K562 (cell line): ENCODE measurements at regions not wholly inside any gene's neighbourhood (a gene's known extent, or its start where the extent isn't known, plus 50 kb on each side); places are given as distances from the start of the nearest gene placed in this dataset.

Experiments
- ATAC-seq: fragments of 200-7000 bp; cut with Tn5 transposase; 3 replicates; pipeline ENCODE4 v1.9.1; 2020; ENCODE audit warnings: moderate library complexity
- BruUV-seq: library from RNA; stranded (reverse); fragments of 400-500 nt; replicated peaks from 2 replicates; lab custom pipeline; 2021; lab: Mats Ljungman, UMichigan
- CTCF ChIA-PET: fragments of 300-600 bp; formaldehyde crosslinking; extraction: SDS; loops from one replicate; lab custom pipeline; 2021; ENCODE audit warnings: low intra/inter-chr PET ratio; lab: Yijun Ruan, JAX
- POLR2A ChIA-PET: fragments of 300-600, 350-650 bp; sonication (Branson Sonifier 250); formaldehyde crosslinking; extraction: SDS; loops from one replicate; lab custom pipeline; 2021; ENCODE audit warnings: antibody characterized with exemption, inconsistent platforms; lab: Yijun Ruan, JAX
- DNase-seq, 4 experiments: peaks; one replicate each; pipeline versions ENCODE4 v3.0.0 to v3.0.0-alpha.2; 2011 to 2018; ENCODE audit warnings: low spot score in 3 of 4, mixed read lengths in 3 of 4; ENCODE audit errors: extremely low read depth in 1 of 4
- FAIRE-seq: peaks from 2 replicates; lab custom pipeline; 2011; peaks lifted over from hg19 to GRCh38; lab: Jason Lieb, UNC
- H2AFZ ChIP-seq: 2 replicates; pipeline ENCODE4 v1.6.0; 2011; ENCODE audit warnings: low read depth, low read length, control low read depth, inconsistent platforms
- H3K27ac ChIP-seq: fragments of 200-600 bp; 3 replicates; pipeline ENCODE4 v1.8.0; 2011; ENCODE audit warnings: low read depth, mild to moderate bottlenecking, control low read depth, inconsistent platforms, low read length, moderate library complexity, mixed read lengths; ENCODE audit errors: extremely low read depth
- H3K27me3 ChIP-seq, 2 experiments: fragments of 300-600 bp in 1 of 2; 2 replicates in 1 of 2; 3 replicates in 1 of 2; pipeline versions ENCODE4 v1.6.0 to v1.8.0; 2011; ENCODE audit warnings: inconsistent platforms in 2 of 2, low read length in 2 of 2, mild to moderate bottlenecking in 1 of 2, mixed read lengths in 1 of 2, moderate library complexity in 1 of 2; ENCODE audit not compliant: control insufficient read depth in 2 of 2, insufficient read depth in 2 of 2
- H3K36me3 ChIP-seq: fragments of 300-600 bp; 3 replicates; pipeline ENCODE4 v1.8.0; 2011; ENCODE audit warnings: mild to moderate bottlenecking, low read length, inconsistent platforms; ENCODE audit not compliant: control insufficient read depth, insufficient read depth
- H3K4me1 ChIP-seq, 2 experiments: fragments of 200-600 bp in 1 of 2; replicated peaks in 1 of 2; 2 replicates in 1 of 2; 3 replicates in 1 of 2; pipeline versions ENCODE4 v1.5.1 to v1.8.0; 2011; ENCODE audit warnings: inconsistent platforms in 2 of 2, low read length in 2 of 2, mild to moderate bottlenecking in 1 of 2, mixed read lengths in 1 of 2, moderate library complexity in 1 of 2; ENCODE audit not compliant: control insufficient read depth in 2 of 2, insufficient read depth in 2 of 2
- H3K4me2 ChIP-seq: 2 replicates; pipeline ENCODE4 v1.6.1; 2011; ENCODE audit warnings: low read length, control low read depth, inconsistent platforms, mixed read lengths; ENCODE audit not compliant: insufficient read depth
- H3K4me3 ChIP-seq: fragments of 200-600 bp; sonication (generic), shearing (Covaris generic); 2 replicates; pipeline ENCODE4 v1.5.1; 2016; ENCODE audit warnings: control low read depth, inconsistent platforms
- H3K79me2 ChIP-seq: fragments of 200-600 bp; 3 replicates; pipeline ENCODE4 v1.8.0; 2011; ENCODE audit warnings: low read length, inconsistent platforms; ENCODE audit not compliant: control insufficient read depth, insufficient read depth
- H3K9ac ChIP-seq, 2 experiments: 2 replicates each; pipeline versions ENCODE4 v1.6.0 to v1.6.1; 2011; ENCODE audit warnings: low read depth in 2 of 2, low read length in 2 of 2, control low read depth in 1 of 2, inconsistent platforms in 1 of 2, mild to moderate bottlenecking in 1 of 2, mixed read lengths in 1 of 2; ENCODE audit not compliant: insufficient read depth in 1 of 2
- H3K9me1 ChIP-seq: one replicate; pipeline ENCODE4 v1.6.0; 2011; ENCODE audit warnings: inconsistent platforms, mild to moderate bottlenecking, low read length, moderate library complexity; ENCODE audit not compliant: control insufficient read depth, insufficient read depth
- H3K9me3 ChIP-seq: replicated peaks from 2 replicates; pipeline ENCODE4 v1.5.1; 2011; ENCODE audit warnings: low read depth, low read length, inconsistent platforms; ENCODE audit not compliant: control insufficient read depth, insufficient read depth
- H4K20me1 ChIP-seq: replicated peaks from 2 replicates; pipeline ENCODE4 v1.6.1; 2011; ENCODE audit warnings: low read length, inconsistent platforms, mixed read lengths; ENCODE audit not compliant: control insufficient read depth, insufficient read depth
- CREB3L1 ChIP-seq: fragments of 450-650 bp; IDR thresholded peaks from 2 replicates; pipeline ENCODE4 v1.6.1; 2014; ENCODE audit warnings: low read depth, mild to moderate bottlenecking, moderate library complexity, borderline replicate concordance
- FIP1L1 ChIP-seq: fragments of 200-400 bp; formaldehyde crosslinking; IDR thresholded peaks from 2 replicates; pipeline ENCODE4 v1.6.1; 2018; ENCODE audit warnings: mild to moderate bottlenecking, low read depth, low read length; ENCODE audit not compliant: poor library complexity, severe bottlenecking
- ILF3 ChIP-seq: fragments of 450-650 bp; IDR thresholded peaks from 2 replicates; pipeline ENCODE4 v1.6.1; 2018; ENCODE audit warnings: antibody characterized with exemption, mild to moderate bottlenecking, moderate library complexity, borderline replicate concordance
- JUNB ChIP-seq: fragments of 450-650 bp; formaldehyde crosslinking; conservative IDR thresholded peaks from 2 replicates; pipeline ENCODE4 v1.4.0; 2020; ENCODE audit warnings: mild to moderate bottlenecking
- NR2C1 ChIP-seq, 2 experiments: fragments of 450-650 bp; IDR thresholded peaks; 2 replicates each; pipeline ENCODE4 v1.6.1; 2017; ENCODE audit warnings: mild to moderate bottlenecking in 2 of 2, antibody characterized with exemption in 1 of 2, inconsistent platforms in 1 of 2, missing compliant biosample characterization in 1 of 2, missing genetic modification characterization in 1 of 2
- ZC3H8 ChIP-seq: fragments of 450-650 bp; IDR thresholded peaks from 2 replicates; pipeline ENCODE4 v1.6.1; 2017
- ZNF212 ChIP-seq: fragments of 450-650 bp; formaldehyde crosslinking; IDR thresholded peaks from 2 replicates; pipeline ENCODE4 v1.4.0; 2020; ENCODE audit warnings: mild to moderate bottlenecking
- WGBS: fragments of 100-300 bp; shearing (Covaris generic); methylation state at CpG from one replicate; pipeline ENCODE4 v1.1.6; 2016; ENCODE audit warnings: low coverage, mixed read lengths; ENCODE audit not compliant: insufficient coverage; ENCODE audit errors: missing lambda C conversion rate; 5-methylcytosine and 5-hydroxymethylcytosine counted together
- in situ Hi-C: fragments of 300-500 bp; cut with MboI; formaldehyde crosslinking; loops from 4 replicates; pipeline ENCODE4 v1.15.0; 2018; ENCODE audit warnings: inconsistent platforms, mixed read lengths
- intact Hi-C: fragments of 100-400 bp; cut with micrococcal nuclease; formaldehyde crosslinking; loops from 2 replicates; pipeline ENCODE4 v1.14.2; 2022
- TF ChIP-seq, protein P1 (sequence below): fragments of 250-450 bp; sonication (Bioruptor Pico); IDR thresholded peaks from 2 replicates; pipeline ENCODE4 v1.4.0; 2020; ENCODE audit warnings: borderline replicate concordance

- TF ChIP-seq, protein P1, sequence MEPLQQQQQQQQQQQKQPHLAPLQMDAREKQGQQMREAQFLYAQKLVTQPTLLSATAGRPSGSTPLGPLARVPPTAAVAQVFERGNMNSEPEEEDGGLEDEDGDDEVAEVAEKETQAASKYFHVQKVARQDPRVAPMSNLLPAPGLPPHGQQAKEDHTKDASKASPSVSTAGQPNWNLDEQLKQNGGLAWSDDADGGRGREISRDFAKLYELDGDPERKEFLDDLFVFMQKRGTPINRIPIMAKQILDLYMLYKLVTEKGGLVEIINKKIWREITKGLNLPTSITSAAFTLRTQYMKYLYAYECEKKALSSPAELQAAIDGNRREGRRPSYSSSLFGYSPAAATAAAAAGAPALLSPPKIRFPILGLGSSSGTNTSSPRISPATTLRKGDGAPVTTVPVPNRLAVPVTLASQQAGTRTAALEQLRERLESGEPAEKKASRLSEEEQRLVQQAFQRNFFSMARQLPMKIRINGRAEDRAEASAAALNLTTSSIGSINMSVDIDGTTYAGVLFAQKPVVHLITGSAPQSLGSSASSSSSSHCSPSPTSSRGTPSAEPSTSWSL (CRISPR knock-in tag) = no peak
- TF ChIP-seq JUNB (no peak), ZNF212 (CRISPR knock-in tag) (no peak), FIP1L1 (no peak), NR2C1 (IDR thresholded peaks at IDR 0.05) (no peak), NR2C1 (tag; IDR thresholded peaks at IDR 0.05) (no peak), ILF3 (no peak), CREB3L1 (no peak)
Measured at GRCh38 chr16:49121636-49122035, 160.0 kb downstream of the CBLN1 start (continued).

DNA sequence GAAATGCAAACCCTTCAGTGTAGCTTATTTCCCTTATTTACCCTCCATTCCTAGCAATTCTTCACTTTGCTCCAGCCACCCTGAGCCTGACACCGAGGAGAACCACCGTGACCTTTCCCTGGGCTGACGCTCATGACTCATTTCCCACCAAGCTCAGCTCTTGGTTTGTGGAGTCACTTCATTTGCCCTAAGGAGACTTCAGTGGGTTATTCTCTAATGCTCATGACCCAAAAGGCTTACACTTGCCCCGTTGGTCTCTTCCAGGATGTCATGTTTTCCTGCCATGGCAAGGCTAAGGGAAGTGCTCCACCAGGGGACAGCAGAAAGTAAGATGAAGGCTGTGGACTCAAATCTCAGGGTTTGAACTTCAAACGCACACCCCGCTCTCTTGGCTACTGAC, 161.0 kb downstream of the CBLN1 start:
- no peak overlapping the region for H3K4me2 ChIP-seq
- H3K9ac ChIP-seq = no peak overlapping the region
- no peaks in the 10 kb centered on the region for H3K9me1 ChIP-seq
- no peak for DNase-seq
- no peaks in the 10 kb centered on the region for H4K20me1 ChIP-seq
- ATAC-seq = no peak
- H3K79me2 ChIP-seq = no peaks in the 10 kb centered on the region
- no TSS peak for BruUV-seq
- ChIA-PET CTCF (no interaction called here), POLR2A (no interaction called here)
- in situ Hi-C loops = no loop called here
- H3K9me3 ChIP-seq = no peaks in the 10 kb centered on the region
- H3K36me3 ChIP-seq = no peaks in the 10 kb centered on the region
- H3K27ac ChIP-seq = no peak overlapping the region
- no peak for TF ChIP-seq ZC3H8
- TF ChIP-seq, all 486 proteins: peak for 0
- FAIRE-seq = no peak
- WGBS = 4% methylated on average over 6 of the region's 6 CpGs
- no peaks in the 10 kb centered on the region for H3K27me3 ChIP-seq
- no peak overlapping the region for H2AFZ ChIP-seq
- H3K4me1 ChIP-seq = no peaks in the 10 kb centered on the region
- H3K4me3 ChIP-seq = no peak overlapping the region
- intact Hi-C loops = no loop called here
